HUES64 (cell line): ENCODE measurements at regions not wholly inside any gene's neighbourhood (a gene's known extent, or its start where the extent isn't known, plus 50 kb on each side); places are given as distances from the start of the nearest gene placed in this dataset.

Source experiments
- H3K27ac ChIP-seq: 2 replicates; pipeline ENCODE4 v1.7.0; 2013; ENCODE audit warnings: low read depth, low read length, inconsistent platforms
- H3K27me3 ChIP-seq: 2 replicates; pipeline ENCODE4 v1.6.1; 2013; ENCODE audit warnings: mild to moderate bottlenecking, low read length; ENCODE audit not compliant: insufficient read depth
- H3K36me3 ChIP-seq: 2 replicates; pipeline ENCODE4 v1.6.1; 2013; ENCODE audit warnings: mild to moderate bottlenecking, low read length; ENCODE audit not compliant: insufficient read depth
- H3K4me1 ChIP-seq: 2 replicates; pipeline ENCODE4 v1.6.1; 2013; ENCODE audit warnings: mild to moderate bottlenecking, low read length, moderate library complexity; ENCODE audit not compliant: insufficient read depth
- H3K4me3 ChIP-seq: 2 replicates; pipeline ENCODE4 v1.5.1; 2013; ENCODE audit warnings: mild to moderate bottlenecking, low read length, moderate library complexity
- H3K9ac ChIP-seq: 2 replicates; pipeline ENCODE4 v1.6.1; 2013; ENCODE audit warnings: mild to moderate bottlenecking, low read depth, low read length
- H3K9me3 ChIP-seq: 2 replicates; pipeline ENCODE4 v1.6.1; 2013; ENCODE audit warnings: low read depth, low read length; ENCODE audit not compliant: insufficient read depth
- WGBS: fragments of 150-250, 120-280 bp; methylation state at CpG from one replicate; pipeline ENCODE4 v1.1.7; 2013; ENCODE audit warnings: missing lambda C conversion rate; 5-methylcytosine and 5-hydroxymethylcytosine counted together

- no peaks in the 10 kb centered on the region for H3K9me3 ChIP-seq
- 85% methylated on average over 3 of the region's 3 CpGs for WGBS
- no peak overlapping the region for H3K9ac ChIP-seq
- no peaks in the 10 kb centered on the region for H3K27me3 ChIP-seq
- no peak overlapping the region for H3K27ac ChIP-seq
- no peaks in the 10 kb centered on the region for H3K4me1 ChIP-seq
- no peaks in the 10 kb centered on the region for H3K36me3 ChIP-seq
- no peak overlapping the region for H3K4me3 ChIP-seq
Observed at GRCh38 chr1:30125821-30126170, 597.6 kb downstream of the MATN1 start.

- Histone ChIP-seq H3K27me3 (no peaks in the 10 kb centered on the region), H3K4me3 (no peak overlapping the region), H3K9ac (no peak overlapping the region), H3K36me3 (no peaks in the 10 kb centered on the region), H3K27ac (no peak overlapping the region), H3K9me3 (no peaks in the 10 kb centered on the region), H3K4me1 (no peaks in the 10 kb centered on the region)
- 88% methylated on average over 8 of the region's 8 CpGs for WGBS
Observed at GRCh38 chr1:30125021-30125820, 598.2 kb downstream of the MATN1 start.

GRCh38 chr1:30123896-30124295 is 599.5 kb downstream of the MATN1 start:
- Histone ChIP-seq H3K4me1 (no peaks in the 10 kb centered on the region), H3K36me3 (no peaks in the 10 kb centered on the region), H3K9me3 (no peaks in the 10 kb centered on the region), H3K9ac (no peak overlapping the region), H3K4me3 (no peak overlapping the region), H3K27me3 (no peaks in the 10 kb centered on the region), H3K27ac (no peak overlapping the region)
- WGBS = 89% methylated on average over 4 of the region's 4 CpGs

- Histone ChIP-seq H3K9me3 (no peaks in the 10 kb centered on the region), H3K36me3 (no peaks in the 10 kb centered on the region), H3K4me3 (no peak overlapping the region), H3K9ac (no peak overlapping the region), H3K27ac (no peak overlapping the region), H3K27me3 (no peaks in the 10 kb centered on the region), H3K4me1 (no peaks in the 10 kb centered on the region)
Observed at GRCh38 chr1:30123036-30123435, 600.3 kb downstream of the MATN1 start.

GRCh38 chr1:30120245-30121000 is 603.0 kb downstream of the MATN1 start:
- no peaks in the 10 kb centered on the region for H3K36me3 ChIP-seq
- 91% methylated on average over 16 of the region's 16 CpGs for WGBS
- no peak overlapping the region for H3K27ac ChIP-seq
- no peak overlapping the region for H3K9ac ChIP-seq
- no peaks in the 10 kb centered on the region for H3K9me3 ChIP-seq
- H3K4me3 ChIP-seq = no peak overlapping the region
- no peaks in the 10 kb centered on the region for H3K4me1 ChIP-seq
- no peaks in the 10 kb centered on the region for H3K27me3 ChIP-seq

- Histone ChIP-seq H3K27me3 (no peaks in the 10 kb centered on the region), H3K4me3 (no peak overlapping the region), H3K4me1 (no peaks in the 10 kb centered on the region), H3K36me3 (no peaks in the 10 kb centered on the region), H3K27ac (no peak overlapping the region), H3K9ac (no peak overlapping the region), H3K9me3 (no peaks in the 10 kb centered on the region)
- 94% methylated on average over 4 of the region's 4 CpGs for WGBS
Observed at GRCh38 chr1:30117685-30118084, 605.7 kb downstream of the MATN1 start.

- H3K4me1 ChIP-seq = no peaks in the 10 kb centered on the region
- H3K27me3 ChIP-seq = no peaks in the 10 kb centered on the region
- no peak overlapping the region for H3K9ac ChIP-seq
- no peaks in the 10 kb centered on the region for H3K9me3 ChIP-seq
- 13% methylated on average over 14 of the region's 14 CpGs for WGBS
- H3K36me3 ChIP-seq = no peaks in the 10 kb centered on the region
- H3K4me3 ChIP-seq = no peak overlapping the region
- H3K27ac ChIP-seq = no peak overlapping the region
Observed at GRCh38 chr1:30111431-30111830, 612.0 kb downstream of the MATN1 start.

- Histone ChIP-seq H3K4me3 (no peak overlapping the region), H3K36me3 (no peaks in the 10 kb centered on the region), H3K4me1 (no peaks in the 10 kb centered on the region), H3K27ac (no peak overlapping the region), H3K9ac (no peak overlapping the region), H3K27me3 (no peaks in the 10 kb centered on the region), H3K9me3 (no peaks in the 10 kb centered on the region)
- 68% methylated on average over 11 of the region's 11 CpGs for WGBS
Observed at GRCh38 chr1:30110846-30111245, 612.5 kb downstream of the MATN1 start.

- WGBS = 92% methylated on average over 10 of the region's 10 CpGs
- Histone ChIP-seq H3K9me3 (no peaks in the 10 kb centered on the region), H3K36me3 (no peaks in the 10 kb centered on the region), H3K27ac (no peak overlapping the region), H3K9ac (no peak overlapping the region), H3K4me3 (no peak overlapping the region), H3K4me1 (no peaks in the 10 kb centered on the region), H3K27me3 (no peaks in the 10 kb centered on the region)
Observed at GRCh38 chr1:30109853-30110252, 613.5 kb downstream of the MATN1 start.

- no peak overlapping the region for H3K27ac ChIP-seq
- H3K9me3 ChIP-seq = no peaks in the 10 kb centered on the region
- 70% methylated on average over 4 of the region's 4 CpGs for WGBS
- H3K4me3 ChIP-seq = no peak overlapping the region
- H3K4me1 ChIP-seq = no peaks in the 10 kb centered on the region
- no peak overlapping the region for H3K9ac ChIP-seq
- H3K36me3 ChIP-seq = no peaks in the 10 kb centered on the region
- no peaks in the 10 kb centered on the region for H3K27me3 ChIP-seq
Observed at GRCh38 chr1:30108186-30108585, 615.2 kb downstream of the MATN1 start.

GRCh38 chr1:30106125-30106524 is 617.3 kb downstream of the MATN1 start:
- 41% methylated on average over 8 of the region's 8 CpGs for WGBS
- Histone ChIP-seq H3K27me3 (no peaks in the 10 kb centered on the region), H3K36me3 (no peaks in the 10 kb centered on the region), H3K9ac (no peak overlapping the region), H3K9me3 (no peaks in the 10 kb centered on the region), H3K4me1 (no peaks in the 10 kb centered on the region), H3K27ac (no peak overlapping the region), H3K4me3 (no peak overlapping the region)
